GM12892 (cell line): ENCODE measurements at regions not wholly inside any gene's neighbourhood (a gene's known extent, or its start where the extent isn't known, plus 50 kb on each side); places are given as distances from the start of the nearest gene placed in this dataset.

Experiments
- POLR2A ChIP-seq: IDR thresholded peaks from 2 replicates; pipeline ENCODE4 v1.6.1; 2011; ENCODE audit warnings: low read depth, low read length, control low read depth
- POLR2AphosphoS5 ChIP-seq: IDR thresholded peaks from 2 replicates; pipeline ENCODE4 v1.6.1; 2011; ENCODE audit warnings: low read depth, low read length, control low read depth
- TAF1 ChIP-seq: IDR thresholded peaks from 2 replicates; pipeline ENCODE4 v1.6.1; 2011; ENCODE audit warnings: low read depth, mild to moderate bottlenecking, control low read depth, low read length, borderline replicate concordance

- TF ChIP-seq POLR2AphosphoS5: no peak
- no peak for TF ChIP-seq POLR2A
- TF ChIP-seq TAF1: no peak
These were observed 79.0 kb upstream of the GPR26 start for GRCh38 chr10:123587110-123587509.
